K562 (cell line): ENCODE measurements at regions not wholly inside any gene's neighbourhood (a gene's known extent, or its start where the extent isn't known, plus 50 kb on each side); places are given as distances from the start of the nearest gene placed in this dataset.

Source experiments
- ATAC-seq: fragments of 200-7000 bp; cut with Tn5 transposase; 3 replicates; pipeline ENCODE4 v1.9.1; 2020; ENCODE audit warnings: moderate library complexity
- BruUV-seq: library from RNA; stranded (reverse); fragments of 400-500 nt; replicated peaks from 2 replicates; lab custom pipeline; 2021; lab: Mats Ljungman, UMichigan
- CTCF ChIA-PET: fragments of 300-600 bp; formaldehyde crosslinking; extraction: SDS; loops from one replicate; lab custom pipeline; 2021; ENCODE audit warnings: low intra/inter-chr PET ratio; lab: Yijun Ruan, JAX
- POLR2A ChIA-PET: fragments of 300-600, 350-650 bp; sonication (Branson Sonifier 250); formaldehyde crosslinking; extraction: SDS; loops from one replicate; lab custom pipeline; 2021; ENCODE audit warnings: antibody characterized with exemption, inconsistent platforms; lab: Yijun Ruan, JAX
- DNase-seq, 4 experiments: peaks; one replicate each; pipeline versions ENCODE4 v3.0.0 to v3.0.0-alpha.2; 2011 to 2018; ENCODE audit warnings: low spot score in 3 of 4, mixed read lengths in 3 of 4; ENCODE audit errors: extremely low read depth in 1 of 4
- FAIRE-seq: peaks from 2 replicates; lab custom pipeline; 2011; peaks lifted over from hg19 to GRCh38; lab: Jason Lieb, UNC
- H2AFZ ChIP-seq: 2 replicates; pipeline ENCODE4 v1.6.0; 2011; ENCODE audit warnings: low read depth, low read length, control low read depth, inconsistent platforms
- H3K27ac ChIP-seq: fragments of 200-600 bp; 3 replicates; pipeline ENCODE4 v1.8.0; 2011; ENCODE audit warnings: low read depth, mild to moderate bottlenecking, control low read depth, inconsistent platforms, low read length, moderate library complexity, mixed read lengths; ENCODE audit errors: extremely low read depth
- H3K27me3 ChIP-seq, 2 experiments: fragments of 300-600 bp in 1 of 2; 2 replicates in 1 of 2; 3 replicates in 1 of 2; pipeline versions ENCODE4 v1.6.0 to v1.8.0; 2011; ENCODE audit warnings: inconsistent platforms in 2 of 2, low read length in 2 of 2, mild to moderate bottlenecking in 1 of 2, mixed read lengths in 1 of 2, moderate library complexity in 1 of 2; ENCODE audit not compliant: control insufficient read depth in 2 of 2, insufficient read depth in 2 of 2
- H3K36me3 ChIP-seq: fragments of 300-600 bp; 3 replicates; pipeline ENCODE4 v1.8.0; 2011; ENCODE audit warnings: mild to moderate bottlenecking, low read length, inconsistent platforms; ENCODE audit not compliant: control insufficient read depth, insufficient read depth
- H3K4me1 ChIP-seq, 2 experiments: fragments of 200-600 bp in 1 of 2; replicated peaks in 1 of 2; 2 replicates in 1 of 2; 3 replicates in 1 of 2; pipeline versions ENCODE4 v1.5.1 to v1.8.0; 2011; ENCODE audit warnings: inconsistent platforms in 2 of 2, low read length in 2 of 2, mild to moderate bottlenecking in 1 of 2, mixed read lengths in 1 of 2, moderate library complexity in 1 of 2; ENCODE audit not compliant: control insufficient read depth in 2 of 2, insufficient read depth in 2 of 2
- H3K4me2 ChIP-seq: 2 replicates; pipeline ENCODE4 v1.6.1; 2011; ENCODE audit warnings: low read length, control low read depth, inconsistent platforms, mixed read lengths; ENCODE audit not compliant: insufficient read depth
- H3K4me3 ChIP-seq: fragments of 200-600 bp; sonication (generic), shearing (Covaris generic); 2 replicates; pipeline ENCODE4 v1.5.1; 2016; ENCODE audit warnings: control low read depth, inconsistent platforms
- H3K79me2 ChIP-seq: fragments of 200-600 bp; 3 replicates; pipeline ENCODE4 v1.8.0; 2011; ENCODE audit warnings: low read length, inconsistent platforms; ENCODE audit not compliant: control insufficient read depth, insufficient read depth
- H3K9ac ChIP-seq, 2 experiments: 2 replicates each; pipeline versions ENCODE4 v1.6.0 to v1.6.1; 2011; ENCODE audit warnings: low read depth in 2 of 2, low read length in 2 of 2, control low read depth in 1 of 2, inconsistent platforms in 1 of 2, mild to moderate bottlenecking in 1 of 2, mixed read lengths in 1 of 2; ENCODE audit not compliant: insufficient read depth in 1 of 2
- H3K9me1 ChIP-seq: one replicate; pipeline ENCODE4 v1.6.0; 2011; ENCODE audit warnings: inconsistent platforms, mild to moderate bottlenecking, low read length, moderate library complexity; ENCODE audit not compliant: control insufficient read depth, insufficient read depth
- H3K9me3 ChIP-seq: replicated peaks from 2 replicates; pipeline ENCODE4 v1.5.1; 2011; ENCODE audit warnings: low read depth, low read length, inconsistent platforms; ENCODE audit not compliant: control insufficient read depth, insufficient read depth
- H4K20me1 ChIP-seq: replicated peaks from 2 replicates; pipeline ENCODE4 v1.6.1; 2011; ENCODE audit warnings: low read length, inconsistent platforms, mixed read lengths; ENCODE audit not compliant: control insufficient read depth, insufficient read depth
- CBX2 ChIP-seq: fragments of 200-600 bp; sonication (generic); IDR thresholded peaks from one replicate; pipeline ENCODE4 v1.6.1; 2012; ENCODE audit warnings: mild to moderate bottlenecking, low read length, inconsistent platforms; ENCODE audit not compliant: insufficient read depth, poor library complexity, severe bottlenecking
- EZH2 ChIP-seq: IDR thresholded peaks from 2 replicates; pipeline ENCODE4 v1.6.1; 2012; ENCODE audit warnings: low read depth, mild to moderate bottlenecking, inconsistent platforms, low read length, borderline replicate concordance
- FOXJ2 ChIP-seq: fragments of 200-800 bp; sonication (Bioruptor generic); IDR thresholded peaks from 2 replicates; pipeline ENCODE4 v1.6.1; 2016; ENCODE audit warnings: missing genetic modification characterization, missing compliant biosample characterization
- NR3C1 ChIP-seq: sonication (generic); formaldehyde crosslinking; IDR thresholded peaks from 2 replicates; pipeline ENCODE4 v1.8.1; 2022; ENCODE audit warnings: missing genetic modification reagents
- NR4A1 ChIP-seq, 2 experiments: fragments of 250-450 bp in 1 of 2; fragments of 450-650 bp in 1 of 2; sonication (Bioruptor Pico) in 1 of 2; IDR thresholded peaks; 2 replicates each; pipeline versions ENCODE4 v1.4.0 to v1.6.1; 2016 to 2020; ENCODE audit warnings: mild to moderate bottlenecking in 2 of 2, missing compliant biosample characterization in 1 of 2, missing genetic modification characterization in 1 of 2, moderate library complexity in 1 of 2
- SAFB2 ChIP-seq: fragments of 200-400 bp; formaldehyde crosslinking; IDR thresholded peaks from 2 replicates; pipeline ENCODE4 v1.6.1; 2018; ENCODE audit warnings: borderline replicate concordance, low read length, low read depth, moderate library complexity; ENCODE audit not compliant: severe bottlenecking
- TARDBP ChIP-seq: fragments of 450-650 bp; IDR thresholded peaks from 2 replicates; pipeline ENCODE4 v1.6.1; 2016
- ZBTB49 ChIP-seq: sonication (generic); formaldehyde crosslinking; IDR thresholded peaks from 2 replicates; pipeline ENCODE4 v1.8.0; 2022; ENCODE audit warnings: missing genetic modification reagents, mild to moderate bottlenecking, borderline replicate concordance
- ZKSCAN1 ChIP-seq: fragments of 150-350 bp; IDR thresholded peaks from 2 replicates; pipeline ENCODE4 v1.6.1; 2016; ENCODE audit warnings: low read depth, low read length
- WGBS: fragments of 100-300 bp; shearing (Covaris generic); methylation state at CpG from one replicate; pipeline ENCODE4 v1.1.6; 2016; ENCODE audit warnings: low coverage, mixed read lengths; ENCODE audit not compliant: insufficient coverage; ENCODE audit errors: missing lambda C conversion rate; 5-methylcytosine and 5-hydroxymethylcytosine counted together
- in situ Hi-C: fragments of 300-500 bp; cut with MboI; formaldehyde crosslinking; loops from 4 replicates; pipeline ENCODE4 v1.15.0; 2018; ENCODE audit warnings: inconsistent platforms, mixed read lengths
- intact Hi-C: fragments of 100-400 bp; cut with micrococcal nuclease; formaldehyde crosslinking; loops from 2 replicates; pipeline ENCODE4 v1.14.2; 2022
- TF ChIP-seq, protein P1 (sequence below), 2 experiments: IDR thresholded peaks in 1 of 2; conservative IDR thresholded peaks in 1 of 2; 2 replicates each; pipeline ENCODE4 v1.6.1; 2016; ENCODE audit warnings: low read depth in 2 of 2, mild to moderate bottlenecking in 1 of 2, missing compliant biosample characterization in 1 of 2, missing genetic modification characterization in 1 of 2, moderate library complexity in 1 of 2
- TF ChIP-seq, protein P2 (sequence below): sonication (generic); formaldehyde crosslinking; IDR thresholded peaks from 2 replicates; pipeline ENCODE4 v1.8.0; 2022; ENCODE audit warnings: mild to moderate bottlenecking, low read depth, missing genetic modification reagents
- TF ChIP-seq, protein P3 (sequence below): fragments of 450-650 bp; formaldehyde crosslinking; IDR thresholded peaks from 2 replicates; pipeline ENCODE4 v1.4.0; 2020; ENCODE audit warnings: mild to moderate bottlenecking, moderate library complexity

- no peak for FAIRE-seq
- WGBS, result 3% methylated on average over 2 of the region's 2 CpGs
Observed at GRCh38 chr4:31058656-31059055, 338.5 kb downstream of the PCDH7 start.

More at GRCh38 chr4:31058656-31059055, 338.5 kb downstream of the PCDH7 start:
- Histone ChIP-seq H4K20me1 (no peaks in the 10 kb centered on the region), H3K9ac (no peak overlapping the region), H3K27ac (no peak overlapping the region), H3K27me3 (no peaks in the 10 kb centered on the region), H3K9me3 (no peaks in the 10 kb centered on the region), H3K36me3 (no peaks in the 10 kb centered on the region), H2AFZ (no peak overlapping the region), H3K4me1 (no peaks in the 10 kb centered on the region), H3K4me2 (no peak overlapping the region), H3K4me3 (no peak overlapping the region), H3K9me1 (no peaks in the 10 kb centered on the region), H3K79me2 (no peaks in the 10 kb centered on the region)
- BruUV-seq, result no TSS peak
- CTCF ChIA-PET, result no interaction called here
- POLR2A ChIA-PET, result no interaction called here
- in situ Hi-C loops, result no loop called here
- intact Hi-C loops, result no loop called here
- DNase-seq (no peak), ATAC-seq (no peak)
- TF ChIP-seq NR3C1 (CRISPR knock-in tag) (no peak), CBX2 (no peak), NR4A1 (CRISPR knock-in tag; IDR thresholded peaks at IDR 0.05) (no peak), NR4A1 (tag; IDR thresholded peaks at IDR 0.05) (no peak), SAFB2 (no peak), FOXJ2 (tag) (no peak), TARDBP (no peak), ZBTB49 (CRISPR knock-in tag) (no peak), ZKSCAN1 (no peak), EZH2 (no peak)
- TF ChIP-seq, protein P1, sequence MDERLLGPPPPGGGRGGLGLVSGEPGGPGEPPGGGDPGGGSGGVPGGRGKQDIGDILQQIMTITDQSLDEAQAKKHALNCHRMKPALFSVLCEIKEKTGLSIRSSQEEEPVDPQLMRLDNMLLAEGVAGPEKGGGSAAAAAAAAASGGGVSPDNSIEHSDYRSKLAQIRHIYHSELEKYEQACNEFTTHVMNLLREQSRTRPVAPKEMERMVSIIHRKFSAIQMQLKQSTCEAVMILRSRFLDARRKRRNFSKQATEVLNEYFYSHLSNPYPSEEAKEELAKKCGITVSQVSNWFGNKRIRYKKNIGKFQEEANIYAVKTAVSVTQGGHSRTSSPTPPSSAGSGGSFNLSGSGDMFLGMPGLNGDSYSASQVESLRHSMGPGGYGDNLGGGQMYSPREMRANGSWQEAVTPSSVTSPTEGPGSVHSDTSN (CRISPR knock-in tag; IDR thresholded peaks at IDR 0.05; ENCODE audit: low read depth), result no peak
- TF ChIP-seq, protein P1 (tag; conservative IDR thresholded peaks at IDR 0.05; ENCODE audit: low read depth), result no peak
- TF ChIP-seq, protein P2, sequence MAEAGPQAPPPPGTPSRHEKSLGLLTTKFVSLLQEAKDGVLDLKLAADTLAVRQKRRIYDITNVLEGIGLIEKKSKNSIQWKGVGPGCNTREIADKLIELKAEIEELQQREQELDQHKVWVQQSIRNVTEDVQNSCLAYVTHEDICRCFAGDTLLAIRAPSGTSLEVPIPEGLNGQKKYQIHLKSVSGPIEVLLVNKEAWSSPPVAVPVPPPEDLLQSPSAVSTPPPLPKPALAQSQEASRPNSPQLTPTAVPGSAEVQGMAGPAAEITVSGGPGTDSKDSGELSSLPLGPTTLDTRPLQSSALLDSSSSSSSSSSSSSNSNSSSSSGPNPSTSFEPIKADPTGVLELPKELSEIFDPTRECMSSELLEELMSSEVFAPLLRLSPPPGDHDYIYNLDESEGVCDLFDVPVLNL (CRISPR knock-in tag), result no peak
- TF ChIP-seq, protein P3, sequence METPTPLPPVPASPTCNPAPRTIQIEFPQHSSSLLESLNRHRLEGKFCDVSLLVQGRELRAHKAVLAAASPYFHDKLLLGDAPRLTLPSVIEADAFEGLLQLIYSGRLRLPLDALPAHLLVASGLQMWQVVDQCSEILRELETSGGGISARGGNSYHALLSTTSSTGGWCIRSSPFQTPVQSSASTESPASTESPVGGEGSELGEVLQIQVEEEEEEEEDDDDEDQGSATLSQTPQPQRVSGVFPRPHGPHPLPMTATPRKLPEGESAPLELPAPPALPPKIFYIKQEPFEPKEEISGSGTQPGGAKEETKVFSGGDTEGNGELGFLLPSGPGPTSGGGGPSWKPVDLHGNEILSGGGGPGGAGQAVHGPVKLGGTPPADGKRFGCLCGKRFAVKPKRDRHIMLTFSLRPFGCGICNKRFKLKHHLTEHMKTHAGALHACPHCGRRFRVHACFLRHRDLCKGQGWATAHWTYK (CRISPR knock-in tag), result no peak
